Left ventricle myocardium inferior (tissue), 1 donor: ENCODE measurements at regions not wholly inside any gene's neighbourhood (a gene's known extent, or its start where the extent isn't known, plus 50 kb on each side); places are given as distances from the start of the nearest gene placed in this dataset.

ENCODE experiments used
- DNase-seq: peaks from one replicate; pipeline ENCODE4 v3.0.0-alpha.2; 2020
- H3K27ac ChIP-seq: fragments of 200-600 bp; replicated peaks from 2 replicates; pipeline ENCODE4 v1.8.0; 2021
- H3K27me3 ChIP-seq: fragments of 200-600 bp; 2 replicates; pipeline ENCODE4 v1.8.0; 2021; ENCODE audit warnings: low read depth
- H3K36me3 ChIP-seq: fragments of 200-600 bp; 2 replicates; pipeline ENCODE4 v1.8.0; 2021
- H3K4me1 ChIP-seq: fragments of 200-600 bp; 2 replicates; pipeline ENCODE4 v1.8.0; 2021
- H3K4me3 ChIP-seq: fragments of 200-600 bp; 2 replicates; pipeline ENCODE4 v1.8.0; 2021; ENCODE audit warnings: mild to moderate bottlenecking, moderate library complexity
- H3K9me3 ChIP-seq: fragments of 200-600 bp; replicated peaks from 2 replicates; pipeline ENCODE4 v1.8.0; 2021
- intact Hi-C: fragments of 100-400 bp; cut with micrococcal nuclease; formaldehyde crosslinking; loops from one replicate; pipeline ENCODE4 v1.11.0; 2022
- TF ChIP-seq, protein P1 (sequence below): fragments of 200-600 bp; IDR thresholded peaks from 2 replicates; pipeline ENCODE4 v1.8.0; 2021; ENCODE audit warnings: antibody characterized with exemption, mild to moderate bottlenecking, borderline replicate concordance
- donor health status: DM: no; HTN: yes; CAD: no; lungs with severe emphysema.

DNA sequence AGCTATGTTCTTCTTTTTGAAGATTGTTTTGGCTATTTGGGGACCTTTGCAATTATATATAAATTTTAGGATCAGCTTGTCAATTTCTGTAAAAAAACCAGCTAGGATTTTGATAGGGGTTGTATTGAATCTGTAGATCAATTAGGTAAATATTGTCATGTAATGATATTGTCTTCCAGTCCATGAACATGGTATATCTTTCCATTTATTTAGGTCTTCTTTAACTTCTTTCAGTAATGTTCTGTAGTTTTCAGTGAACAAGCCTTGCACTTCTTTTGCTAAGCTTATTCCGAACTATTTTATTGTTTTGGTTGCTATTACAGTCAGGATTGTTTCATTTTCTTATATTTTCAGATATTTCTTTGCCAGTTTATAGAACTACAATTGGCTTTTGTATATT is 175.8 kb upstream of the RARB start:
- intact Hi-C loops, result no loop called here
- no peaks in the 10 kb centered on the region for H3K4me1 ChIP-seq
- peaks cover 63% of the 10 kb centered on the region for H3K9me3 ChIP-seq
- no peak overlapping the region for H3K4me3 ChIP-seq
- TF ChIP-seq, protein P1, sequence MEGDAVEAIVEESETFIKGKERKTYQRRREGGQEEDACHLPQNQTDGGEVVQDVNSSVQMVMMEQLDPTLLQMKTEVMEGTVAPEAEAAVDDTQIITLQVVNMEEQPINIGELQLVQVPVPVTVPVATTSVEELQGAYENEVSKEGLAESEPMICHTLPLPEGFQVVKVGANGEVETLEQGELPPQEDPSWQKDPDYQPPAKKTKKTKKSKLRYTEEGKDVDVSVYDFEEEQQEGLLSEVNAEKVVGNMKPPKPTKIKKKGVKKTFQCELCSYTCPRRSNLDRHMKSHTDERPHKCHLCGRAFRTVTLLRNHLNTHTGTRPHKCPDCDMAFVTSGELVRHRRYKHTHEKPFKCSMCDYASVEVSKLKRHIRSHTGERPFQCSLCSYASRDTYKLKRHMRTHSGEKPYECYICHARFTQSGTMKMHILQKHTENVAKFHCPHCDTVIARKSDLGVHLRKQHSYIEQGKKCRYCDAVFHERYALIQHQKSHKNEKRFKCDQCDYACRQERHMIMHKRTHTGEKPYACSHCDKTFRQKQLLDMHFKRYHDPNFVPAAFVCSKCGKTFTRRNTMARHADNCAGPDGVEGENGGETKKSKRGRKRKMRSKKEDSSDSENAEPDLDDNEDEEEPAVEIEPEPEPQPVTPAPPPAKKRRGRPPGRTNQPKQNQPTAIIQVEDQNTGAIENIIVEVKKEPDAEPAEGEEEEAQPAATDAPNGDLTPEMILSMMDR, result no peak
- no peaks in the 10 kb centered on the region for H3K36me3 ChIP-seq
- no peaks in the 10 kb centered on the region for H3K27me3 ChIP-seq
- H3K27ac ChIP-seq, result no peak overlapping the region
- no peak for DNase-seq

DNA sequence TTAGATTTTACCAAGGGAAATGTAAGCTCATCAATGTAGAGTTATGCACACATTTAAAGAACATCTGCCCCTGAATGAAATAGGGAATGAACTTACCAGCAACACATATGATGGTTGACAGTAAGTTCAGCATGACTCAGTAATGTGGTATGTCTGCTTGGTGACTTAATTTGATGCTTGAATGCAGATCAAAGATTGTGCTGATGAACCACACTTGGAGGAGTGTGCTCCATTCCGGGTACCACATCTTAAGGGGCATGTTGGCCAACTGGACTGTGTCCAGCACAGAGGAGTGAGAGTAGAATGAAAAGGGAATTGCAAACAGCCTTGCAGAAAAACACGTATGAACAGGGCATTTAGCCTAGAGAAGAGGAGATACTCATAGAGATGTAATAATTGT is 171.0 kb upstream of the RARB start:
- Histone ChIP-seq H3K27me3 (no peaks in the 10 kb centered on the region), H3K9me3 (peaks cover 15% of the 10 kb centered on the region), H3K27ac (no peak overlapping the region), H3K36me3 (no peaks in the 10 kb centered on the region), H3K4me1 (no peaks in the 10 kb centered on the region), H3K4me3 (no peak overlapping the region)
- intact Hi-C loops, result no loop called here
- TF ChIP-seq, protein P1, result no peak
- DNase-seq, result no peak

GRCh38 chr3:25259871-25260270 is 168.2 kb upstream of the RARB start:
- TF ChIP-seq, protein P1, result no peak
- no peaks in the 10 kb centered on the region for H3K4me1 ChIP-seq
- no peak overlapping the region for H3K4me3 ChIP-seq
- DNase-seq, result no peak
- H3K27ac ChIP-seq, result no peak overlapping the region
- H3K27me3 ChIP-seq, result no peaks in the 10 kb centered on the region
- H3K36me3 ChIP-seq, result no peaks in the 10 kb centered on the region
- H3K9me3 ChIP-seq, result no peaks in the 10 kb centered on the region
- intact Hi-C loops, result no loop called here

DNA sequence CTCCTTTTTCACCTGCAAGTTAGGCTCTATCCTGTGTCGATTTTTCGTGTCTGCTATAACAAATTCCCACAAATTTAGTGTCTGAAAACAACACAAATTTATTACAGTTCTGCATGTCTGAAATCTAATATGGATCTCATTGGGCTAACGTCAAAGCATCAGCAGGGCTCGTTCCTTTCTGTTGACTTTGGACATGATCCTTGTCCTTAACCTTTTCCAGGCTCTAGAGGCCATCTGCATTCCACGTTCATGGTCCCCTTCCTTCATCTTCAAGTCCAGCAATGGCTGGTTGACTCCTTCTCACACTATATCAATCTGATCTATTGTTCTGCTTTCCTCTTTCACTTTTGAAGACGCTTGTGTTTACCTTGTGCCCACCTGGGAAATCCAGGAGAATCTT is 165.7 kb upstream of the RARB start:
- Histone ChIP-seq H3K4me1 (no peaks in the 10 kb centered on the region), H3K36me3 (no peaks in the 10 kb centered on the region), H3K27me3 (no peaks in the 10 kb centered on the region), H3K9me3 (no peaks in the 10 kb centered on the region), H3K27ac (no peak overlapping the region), H3K4me3 (no peak overlapping the region)
- intact Hi-C loops, result no loop called here
- TF ChIP-seq, protein P1, result no peak
- DNase-seq, result no peak

GRCh38 chr3:25265284-25265683 is 162.8 kb upstream of the RARB start:
- Histone ChIP-seq H3K4me1 (no peaks in the 10 kb centered on the region), H3K9me3 (no peaks in the 10 kb centered on the region), H3K36me3 (no peaks in the 10 kb centered on the region), H3K27ac (no peak overlapping the region), H3K4me3 (no peak overlapping the region), H3K27me3 (no peaks in the 10 kb centered on the region)
- intact Hi-C loops, result no loop called here
- DNase-seq, result no peak
- TF ChIP-seq, protein P1, result no peak

GRCh38 chr3:25266677-25267076 is 161.4 kb upstream of the RARB start:
- Histone ChIP-seq H3K9me3 (no peaks in the 10 kb centered on the region), H3K4me1 (peaks cover under 1% of the 10 kb centered on the region), H3K27ac (no peak overlapping the region), H3K27me3 (no peaks in the 10 kb centered on the region), H3K4me3 (no peak overlapping the region), H3K36me3 (no peaks in the 10 kb centered on the region)
- no peak for DNase-seq
- intact Hi-C loops, result no loop called here
- TF ChIP-seq, protein P1, result no peak
